ENCODE measurements at regions not wholly inside any gene's neighbourhood (a gene's known extent, or its start where the extent isn't known, plus 50 kb on each side); places are given as distances from the start of the nearest gene placed in this dataset.

DNA sequence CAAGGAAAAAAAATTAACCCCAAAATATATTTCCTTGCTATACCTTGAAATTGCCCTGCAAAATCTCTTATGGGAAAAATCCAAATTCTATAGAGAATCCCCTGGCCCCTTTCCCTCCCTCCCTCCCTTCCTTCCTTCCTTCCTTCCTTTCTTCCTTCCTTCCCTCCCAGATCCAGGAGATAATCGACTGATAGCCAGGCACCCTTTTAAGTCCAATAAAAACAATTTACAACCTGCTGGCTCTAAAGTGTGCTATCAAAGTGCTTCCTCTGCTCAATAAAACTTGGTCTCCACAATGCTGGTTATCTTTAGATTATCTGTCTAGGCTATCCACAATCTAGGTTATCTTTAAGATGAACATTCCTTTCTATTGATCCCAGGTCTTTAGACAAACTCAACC, 83.1 kb upstream of the TUBA3C start:
- H3K4me1 ChIP-seq (ENCODE audit: insufficient read depth, low read length): no peaks in the 10 kb centered on the region
- no peak overlapping the region for H3K9ac ChIP-seq (ENCODE audit: low read depth, low read length)
- no peaks in the 10 kb centered on the region for H3K36me3 ChIP-seq (ENCODE audit: insufficient read depth, low read length)
- H3K9me3 ChIP-seq (ENCODE audit: control insufficient read depth, insufficient read depth, low read length): no peaks in the 10 kb centered on the region

DNA sequence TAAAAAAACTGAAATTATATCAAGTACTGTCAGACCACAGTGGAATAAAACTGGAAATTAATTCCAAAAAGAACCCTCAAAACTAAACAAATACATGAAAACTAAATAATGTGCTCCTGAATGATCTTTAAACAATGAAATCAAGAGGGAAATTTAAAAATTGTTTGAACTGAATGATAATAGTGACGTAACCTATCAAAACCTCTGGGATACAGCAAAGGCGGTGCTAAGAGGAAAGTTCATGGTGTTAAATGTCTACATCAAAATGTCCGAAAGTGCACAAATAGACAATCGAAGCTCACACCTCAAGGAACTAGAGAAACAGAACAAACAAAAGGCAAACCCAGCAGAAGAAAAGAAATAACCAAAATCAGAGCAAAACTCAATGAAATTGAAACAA, 70.8 kb upstream of the TUBA3C start:
- Histone ChIP-seq H3K9ac (ENCODE audit: low read depth, low read length) (no peak overlapping the region), H3K9me3 (ENCODE audit: control insufficient read depth, insufficient read depth, low read length) (no peaks in the 10 kb centered on the region), H3K36me3 (ENCODE audit: insufficient read depth, low read length) (no peaks in the 10 kb centered on the region), H3K4me1 (ENCODE audit: insufficient read depth, low read length) (no peaks in the 10 kb centered on the region)

DNA sequence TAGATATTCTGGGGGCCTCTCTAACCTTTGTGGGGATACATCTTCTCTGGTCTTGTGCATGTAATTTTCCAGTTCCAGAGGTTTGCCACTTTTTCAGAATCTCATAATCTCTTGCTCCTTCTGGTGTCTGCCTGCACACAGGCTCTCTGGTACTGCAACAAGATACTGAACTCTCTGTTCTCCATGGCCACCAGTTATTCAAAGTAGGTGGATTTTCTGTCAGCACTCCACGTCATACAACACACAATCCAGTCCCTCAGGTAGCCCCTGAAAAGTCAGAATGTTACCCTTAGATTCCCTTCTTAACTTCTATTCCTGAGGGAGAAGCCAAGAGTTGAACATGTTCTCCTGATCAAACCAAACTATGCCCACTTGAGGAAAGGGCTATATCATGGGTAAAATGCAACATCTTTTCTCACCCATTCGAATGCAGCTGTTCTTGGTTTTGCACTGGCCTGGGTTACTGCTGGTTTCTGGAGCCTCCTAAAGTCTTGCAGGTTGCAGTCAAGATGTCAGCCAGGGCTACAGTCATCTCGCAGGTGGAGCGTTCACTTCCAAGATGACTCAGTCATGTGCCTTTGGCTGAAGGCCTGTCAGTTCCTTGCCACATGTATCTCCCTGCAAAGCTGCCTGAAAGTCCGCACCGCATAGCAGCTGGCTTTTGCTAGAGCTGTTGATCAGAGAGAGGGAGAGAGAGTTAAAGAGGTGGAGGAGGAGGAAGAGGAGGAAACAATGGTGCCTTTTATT, 57.7 kb upstream of the TUBA3C start:
- H3K4me1 ChIP-seq (ENCODE audit: insufficient read depth, low read length): no peaks in the 10 kb centered on the region
- no peak overlapping the region for H3K9ac ChIP-seq (ENCODE audit: low read depth, low read length)
- no peaks in the 10 kb centered on the region for H3K36me3 ChIP-seq (ENCODE audit: insufficient read depth, low read length)
- H3K9me3 ChIP-seq (ENCODE audit: control insufficient read depth, insufficient read depth, low read length): no peaks in the 10 kb centered on the region

All from ES-I3 (cell line).